ENCODE measurements at regions not wholly inside any gene's neighbourhood (a gene's known extent, or its start where the extent isn't known, plus 50 kb on each side); places are given as distances from the start of the nearest gene placed in this dataset.
"Not testable (repeated sequence)": the region's sequence is repeated elsewhere in the genome, so short reads cannot be mapped to it uniquely, and the experiment has no call there.

- DNase-seq (ENCODE audit: low spot score) = no peak
Observed at GRCh38 chr18:60062396-60062795, 162.6 kb downstream of the PMAIP1 start.

- no peak for DNase-seq (ENCODE audit: low spot score)
Observed at GRCh38 chr18:60060578-60060977, 160.8 kb downstream of the PMAIP1 start.

- no peak for DNase-seq (ENCODE audit: low spot score)
Observed at GRCh38 chr18:60060026-60060425, 160.2 kb downstream of the PMAIP1 start.

- DNase-seq (ENCODE audit: low spot score) = no peak
Observed at GRCh38 chr18:60059216-60059615, 159.4 kb downstream of the PMAIP1 start.

GRCh38 chr18:60053747-60054304, 154.0 kb downstream of the PMAIP1 start:
- peak; percentile 20 for DNase-seq (ENCODE audit: low spot score)

GRCh38 chr18:60050821-60051220, 151.0 kb downstream of the PMAIP1 start:
- no peak for DNase-seq (ENCODE audit: low spot score)

- no peak for DNase-seq (ENCODE audit: low spot score)
Observed at GRCh38 chr18:60049172-60049571, 149.4 kb downstream of the PMAIP1 start.

- DNase-seq (ENCODE audit: low spot score) = no peak
Observed at GRCh38 chr18:60047556-60047955, 147.8 kb downstream of the PMAIP1 start.

GRCh38 chr18:60044290-60045006, 144.7 kb downstream of the PMAIP1 start:
- DNase-seq (ENCODE audit: low spot score) = no peak

- no peak for DNase-seq (ENCODE audit: low spot score)
Observed at GRCh38 chr18:60040971-60041370, 141.2 kb downstream of the PMAIP1 start.

GRCh38 chr18:60038731-60039130, 138.9 kb downstream of the PMAIP1 start:
- no peak for DNase-seq (ENCODE audit: low spot score)

- DNase-seq (ENCODE audit: low spot score) = no peak
Observed at GRCh38 chr18:60027397-60027796, 127.6 kb downstream of the PMAIP1 start.

GRCh38 chr18:60024857-60025256, 125.1 kb downstream of the PMAIP1 start:
- DNase-seq (ENCODE audit: low spot score) = no peak

- DNase-seq (ENCODE audit: low spot score) = no peak
Observed at GRCh38 chr18:60024345-60024744, 124.5 kb downstream of the PMAIP1 start.

- no peak for DNase-seq (ENCODE audit: low spot score)
Observed at GRCh38 chr18:60022671-60023276, 123.0 kb downstream of the PMAIP1 start.

- no peak for DNase-seq (ENCODE audit: low spot score)
Observed at GRCh38 chr18:60021556-60021955, 121.8 kb downstream of the PMAIP1 start.

- DNase-seq (ENCODE audit: low spot score) = no peak
Observed at GRCh38 chr18:60020107-60020925, 120.5 kb downstream of the PMAIP1 start.

GRCh38 chr18:60019463-60019840, 119.7 kb downstream of the PMAIP1 start:
- DNase-seq (ENCODE audit: low spot score) = no peak

- DNase-seq (ENCODE audit: low spot score) = no peak
Observed at GRCh38 chr18:60018618-60019462, 119.0 kb downstream of the PMAIP1 start.

- not testable (repeated sequence) for DNase-seq (ENCODE audit: low spot score)
Observed at GRCh38 chr18:60018134-60018533, 118.3 kb downstream of the PMAIP1 start.

GRCh38 chr18:60017371-60017770, 117.6 kb downstream of the PMAIP1 start:
- no peak for DNase-seq (ENCODE audit: low spot score)

GRCh38 chr18:60015826-60016225, 116.0 kb downstream of the PMAIP1 start:
- not testable (repeated sequence) for DNase-seq (ENCODE audit: low spot score)

Measured in hematopoietic multipotent progenitor cell treated with erythropoietin and hydrocortisone succinate and interleukin-3 and kit ligand, for 17 days (in vitro differentiated cells).